ENCODE measurements at regions not wholly inside any gene's neighbourhood (a gene's known extent, or its start where the extent isn't known, plus 50 kb on each side); places are given as distances from the start of the nearest gene placed in this dataset.

DNA sequence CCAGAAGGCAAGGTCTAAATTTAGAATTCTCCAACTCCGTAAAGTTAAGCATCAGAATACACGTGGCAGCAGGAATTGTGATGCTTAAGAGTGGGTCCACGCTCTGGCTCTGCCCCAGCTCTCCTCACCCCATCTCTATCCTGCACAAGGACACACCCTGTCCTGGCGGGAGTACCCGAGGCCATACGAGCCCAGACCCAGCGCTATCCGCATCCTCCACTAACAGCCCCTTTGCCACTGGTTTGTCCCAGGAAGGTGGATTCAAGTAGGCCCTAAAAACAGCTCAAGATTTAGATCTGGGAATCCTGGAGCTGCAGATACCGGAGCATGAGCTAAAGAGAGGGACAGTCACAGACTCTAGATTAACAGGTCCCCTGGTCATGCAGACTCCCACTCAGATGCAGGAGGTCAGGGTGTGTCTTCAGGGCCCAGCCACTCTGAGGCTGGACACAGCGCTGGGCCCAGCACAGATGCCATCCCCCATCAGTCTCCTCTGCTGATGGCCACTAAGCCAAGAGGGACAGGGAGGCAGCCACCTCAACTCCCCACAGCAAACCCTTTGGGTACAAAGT, 393.3 kb downstream of the NPHP4 start:
- TF ChIP-seq EZH2phosphoT487 (IDR thresholded peaks at IDR 0.05) (no peak), EZH2 (IDR thresholded peaks at IDR 0.05) (no peak)
- TF ChIP-seq, protein P1, sequence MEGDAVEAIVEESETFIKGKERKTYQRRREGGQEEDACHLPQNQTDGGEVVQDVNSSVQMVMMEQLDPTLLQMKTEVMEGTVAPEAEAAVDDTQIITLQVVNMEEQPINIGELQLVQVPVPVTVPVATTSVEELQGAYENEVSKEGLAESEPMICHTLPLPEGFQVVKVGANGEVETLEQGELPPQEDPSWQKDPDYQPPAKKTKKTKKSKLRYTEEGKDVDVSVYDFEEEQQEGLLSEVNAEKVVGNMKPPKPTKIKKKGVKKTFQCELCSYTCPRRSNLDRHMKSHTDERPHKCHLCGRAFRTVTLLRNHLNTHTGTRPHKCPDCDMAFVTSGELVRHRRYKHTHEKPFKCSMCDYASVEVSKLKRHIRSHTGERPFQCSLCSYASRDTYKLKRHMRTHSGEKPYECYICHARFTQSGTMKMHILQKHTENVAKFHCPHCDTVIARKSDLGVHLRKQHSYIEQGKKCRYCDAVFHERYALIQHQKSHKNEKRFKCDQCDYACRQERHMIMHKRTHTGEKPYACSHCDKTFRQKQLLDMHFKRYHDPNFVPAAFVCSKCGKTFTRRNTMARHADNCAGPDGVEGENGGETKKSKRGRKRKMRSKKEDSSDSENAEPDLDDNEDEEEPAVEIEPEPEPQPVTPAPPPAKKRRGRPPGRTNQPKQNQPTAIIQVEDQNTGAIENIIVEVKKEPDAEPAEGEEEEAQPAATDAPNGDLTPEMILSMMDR (IDR thresholded peaks at IDR 0.05): no peak

Measured in neural progenitor cell (in vitro differentiated cells).